ENCODE measurements at regions not wholly inside any gene's neighbourhood (a gene's known extent, or its start where the extent isn't known, plus 50 kb on each side); places are given as distances from the start of the nearest gene placed in this dataset.

GRCh38 chr10:113357681-113358300, 195.1 kb upstream of the HABP2 start:
- Histone ChIP-seq H3K27me3 (ENCODE audit: control insufficient read depth in 3 of 3, insufficient read depth in 3 of 3, low read length in 2 of 3) (no peaks in the 10 kb centered on the region), H3K27ac (ENCODE audit: low read depth in 1 of 2, low read length in 1 of 2) (no peak overlapping the region), H3K36me3 (ENCODE audit: control insufficient read depth in 4 of 4, insufficient read depth in 4 of 4, low read length in 4 of 4) (no peaks in the 10 kb centered on the region), H3K9me3 (ENCODE audit: control insufficient read depth in 4 of 4, insufficient read depth in 3 of 4, low read length in 3 of 4) (no peaks in the 10 kb centered on the region), H3K9ac (ENCODE audit: insufficient read depth in 1 of 2, low read length in 2 of 2) (no peak overlapping the region), H3K4me1 (ENCODE audit: control insufficient read depth in 5 of 5, insufficient read depth in 5 of 5, low read length in 5 of 5) (peaks cover 0 to 41% (median 10%) of the 10 kb centered on the region in 5 donors), H3K4me3 (no peak overlapping the region)
- DNase-seq (no peak), ATAC-seq (ENCODE audit: insufficient read depth, low FRiP score) (no peak)
- TF ChIP-seq CTCF (IDR thresholded peaks at IDR 0.05; ENCODE audit: control extremely low read depth, extremely low read depth) = no peak
- 93% methylated on average over 18 of the region's 18 CpGs for WGBS, 2 donors

- ATAC-seq (ENCODE audit: insufficient read depth, low FRiP score) (no peak), DNase-seq (no peak)
- Histone ChIP-seq H3K9ac (ENCODE audit: insufficient read depth in 1 of 2, low read length in 2 of 2) (no peak overlapping the region), H3K27ac (ENCODE audit: low read depth in 1 of 2, low read length in 1 of 2) (no peak overlapping the region), H3K27me3 (ENCODE audit: control insufficient read depth in 3 of 3, insufficient read depth in 3 of 3, low read length in 2 of 3) (no peaks in the 10 kb centered on the region), H3K4me3 (no peak overlapping the region), H3K36me3 (ENCODE audit: control insufficient read depth in 4 of 4, insufficient read depth in 4 of 4, low read length in 4 of 4) (no peaks in the 10 kb centered on the region), H3K4me1 (ENCODE audit: control insufficient read depth in 5 of 5, insufficient read depth in 5 of 5, low read length in 5 of 5) (peaks cover 0 to 30% (median 2%) of the 10 kb centered on the region in 5 donors), H3K9me3 (ENCODE audit: control insufficient read depth in 4 of 4, insufficient read depth in 3 of 4, low read length in 3 of 4) (no peaks in the 10 kb centered on the region)
- TF ChIP-seq CTCF (IDR thresholded peaks at IDR 0.05; ENCODE audit: control extremely low read depth, extremely low read depth) = no peak
Measured at GRCh38 chr10:113359655-113360054, 193.2 kb upstream of the HABP2 start.

DNA sequence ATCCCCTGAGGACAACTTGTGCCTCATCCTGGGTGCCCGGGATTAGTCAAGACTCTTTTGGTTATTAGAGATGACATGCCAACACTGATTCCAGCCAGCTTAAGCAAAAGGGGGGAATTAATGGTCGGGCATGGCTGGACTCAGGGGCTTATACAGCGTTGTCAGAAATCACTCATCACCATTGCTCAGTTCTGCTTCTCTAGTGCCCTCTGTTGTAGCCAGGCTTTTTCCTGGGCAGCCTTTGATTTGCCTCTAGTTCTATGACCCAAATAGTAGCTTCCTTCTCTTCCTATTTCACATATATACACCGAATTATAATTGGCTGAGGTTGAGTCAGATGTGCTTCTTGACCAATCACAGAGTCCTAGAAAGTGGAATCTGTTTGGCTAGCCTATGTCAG, 192.0 kb upstream of the HABP2 start:
- Histone ChIP-seq H3K4me3 (no peak overlapping the region), H3K4me1 (ENCODE audit: control insufficient read depth in 5 of 5, insufficient read depth in 5 of 5, low read length in 5 of 5) (peaks cover 0 to 19% (median 2%) of the 10 kb centered on the region in 5 donors), H3K36me3 (ENCODE audit: control insufficient read depth in 4 of 4, insufficient read depth in 4 of 4, low read length in 4 of 4) (no peaks in the 10 kb centered on the region), H3K9ac (ENCODE audit: insufficient read depth in 1 of 2, low read length in 2 of 2) (no peak overlapping the region), H3K9me3 (ENCODE audit: control insufficient read depth in 4 of 4, insufficient read depth in 3 of 4, low read length in 3 of 4) (peaks cover 0 to 3% (median under 1%) of the 10 kb centered on the region in 4 donors), H3K27ac (ENCODE audit: low read depth in 1 of 2, low read length in 1 of 2) (no peak overlapping the region), H3K27me3 (ENCODE audit: control insufficient read depth in 3 of 3, insufficient read depth in 3 of 3, low read length in 2 of 3) (no peaks in the 10 kb centered on the region)
- DNase-seq (no peak), ATAC-seq (ENCODE audit: insufficient read depth, low FRiP score) (no peak)
- TF ChIP-seq CTCF (IDR thresholded peaks at IDR 0.05; ENCODE audit: control extremely low read depth, extremely low read depth) = no peak
- 88 to 92% methylated on average over 4 of the region's 4 CpGs for WGBS, 2 donors

- H3K36me3 ChIP-seq (ENCODE audit: control insufficient read depth in 4 of 4, insufficient read depth in 4 of 4, low read length in 4 of 4) = no peaks in the 10 kb centered on the region
- no peak overlapping the region for H3K27ac ChIP-seq (ENCODE audit: low read depth in 1 of 2, low read length in 1 of 2)
- peaks cover 0 to 3% (median 1%) of the 10 kb centered on the region in 4 donors for H3K9me3 ChIP-seq (ENCODE audit: control insufficient read depth in 4 of 4, insufficient read depth in 3 of 4, low read length in 3 of 4)
- H3K4me3 ChIP-seq = no peak overlapping the region
- TF ChIP-seq CTCF (IDR thresholded peaks at IDR 0.05; ENCODE audit: control extremely low read depth, extremely low read depth) = no peak
- H3K27me3 ChIP-seq (ENCODE audit: control insufficient read depth in 3 of 3, insufficient read depth in 3 of 3, low read length in 2 of 3) = no peaks in the 10 kb centered on the region
- DNase-seq (no peak), ATAC-seq (ENCODE audit: insufficient read depth, low FRiP score) (no peak)
- no peak overlapping the region for H3K9ac ChIP-seq (ENCODE audit: insufficient read depth in 1 of 2, low read length in 2 of 2)
- peaks cover 0 to 4% (median 0%) of the 10 kb centered on the region in 5 donors for H3K4me1 ChIP-seq (ENCODE audit: control insufficient read depth in 5 of 5, insufficient read depth in 5 of 5, low read length in 5 of 5)
Measured at GRCh38 chr10:113362645-113363091, 190.2 kb upstream of the HABP2 start.
